ENCODE measurements at regions not wholly inside any gene's neighbourhood (a gene's known extent, or its start where the extent isn't known, plus 50 kb on each side); places are given as distances from the start of the nearest gene placed in this dataset.

DNA sequence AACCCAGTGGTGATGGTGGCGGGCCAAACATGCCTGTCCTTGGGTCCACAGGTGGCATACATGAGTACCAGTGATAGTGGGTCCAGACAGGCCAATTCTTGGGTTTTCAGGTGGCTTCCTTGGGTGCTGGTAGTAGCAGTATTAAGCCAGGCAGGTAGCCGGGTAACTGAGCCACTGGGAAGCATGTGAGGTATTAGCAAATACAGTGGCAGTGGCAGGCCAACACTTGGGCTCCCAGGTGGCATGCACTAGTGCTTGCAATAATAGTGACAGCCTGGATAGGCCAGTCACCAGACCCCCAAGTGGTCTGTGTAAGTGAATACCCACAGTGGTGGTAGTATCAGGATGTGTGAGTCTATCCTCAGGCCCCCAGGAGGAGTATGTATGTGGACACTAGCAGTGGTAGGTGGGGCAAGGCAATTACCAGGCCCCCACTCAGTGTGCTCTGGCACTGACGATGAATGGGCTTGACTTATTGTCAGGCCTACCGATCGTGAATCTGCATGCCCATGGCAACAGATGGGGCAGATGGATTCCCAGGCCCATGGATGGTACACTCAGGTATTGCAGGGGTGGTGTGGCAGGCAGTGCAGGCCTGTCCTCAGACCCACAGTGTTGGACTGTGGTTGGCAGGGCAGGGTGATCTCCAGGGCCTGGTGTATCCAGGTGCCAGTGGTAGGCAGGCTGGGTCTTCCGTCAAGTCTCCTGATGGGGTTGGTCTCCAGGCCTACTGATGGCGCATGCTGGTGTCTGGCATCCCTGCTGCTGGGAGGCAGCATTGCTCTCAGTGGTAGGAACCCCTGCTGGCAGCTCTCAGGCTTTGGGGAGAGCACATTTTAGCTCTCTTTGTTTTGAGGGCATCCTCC is 840.7 kb downstream of the FAM181B start:
- TF ChIP-seq, protein P1, sequence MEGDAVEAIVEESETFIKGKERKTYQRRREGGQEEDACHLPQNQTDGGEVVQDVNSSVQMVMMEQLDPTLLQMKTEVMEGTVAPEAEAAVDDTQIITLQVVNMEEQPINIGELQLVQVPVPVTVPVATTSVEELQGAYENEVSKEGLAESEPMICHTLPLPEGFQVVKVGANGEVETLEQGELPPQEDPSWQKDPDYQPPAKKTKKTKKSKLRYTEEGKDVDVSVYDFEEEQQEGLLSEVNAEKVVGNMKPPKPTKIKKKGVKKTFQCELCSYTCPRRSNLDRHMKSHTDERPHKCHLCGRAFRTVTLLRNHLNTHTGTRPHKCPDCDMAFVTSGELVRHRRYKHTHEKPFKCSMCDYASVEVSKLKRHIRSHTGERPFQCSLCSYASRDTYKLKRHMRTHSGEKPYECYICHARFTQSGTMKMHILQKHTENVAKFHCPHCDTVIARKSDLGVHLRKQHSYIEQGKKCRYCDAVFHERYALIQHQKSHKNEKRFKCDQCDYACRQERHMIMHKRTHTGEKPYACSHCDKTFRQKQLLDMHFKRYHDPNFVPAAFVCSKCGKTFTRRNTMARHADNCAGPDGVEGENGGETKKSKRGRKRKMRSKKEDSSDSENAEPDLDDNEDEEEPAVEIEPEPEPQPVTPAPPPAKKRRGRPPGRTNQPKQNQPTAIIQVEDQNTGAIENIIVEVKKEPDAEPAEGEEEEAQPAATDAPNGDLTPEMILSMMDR (IDR thresholded peaks at IDR 0.05; ENCODE audit: extremely low read depth in 1 of 2, insufficient read depth in 1 of 2, low read depth in 1 of 2, low read length in 2 of 2), result no peak
- TF ChIP-seq POLR2A (IDR thresholded peaks at IDR 0.05; ENCODE audit: low read depth, low read length) (no peak), POLR2AphosphoS5 (IDR thresholded peaks at IDR 0.05; ENCODE audit: insufficient read depth, low read depth, low read length) (no peak)
- TF ChIP-seq, protein P2, sequence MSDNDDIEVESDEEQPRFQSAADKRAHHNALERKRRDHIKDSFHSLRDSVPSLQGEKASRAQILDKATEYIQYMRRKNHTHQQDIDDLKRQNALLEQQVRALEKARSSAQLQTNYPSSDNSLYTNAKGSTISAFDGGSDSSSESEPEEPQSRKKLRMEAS (IDR thresholded peaks at IDR 0.05; ENCODE audit: insufficient read depth, insufficient read length), result no peak
